Stimulated activated naive CD8-positive, alpha-beta T cell treated with anti-CD3 and anti-CD28 coated beads, Interleukin-15, Interleukin-2, amounts not matched to agents 100 U/mL and 50 U/mL, for 24 hours (primary cell): ENCODE measurements at regions not wholly inside any gene's neighbourhood (a gene's known extent, or its start where the extent isn't known, plus 50 kb on each side); places are given as distances from the start of the nearest gene placed in this dataset.
"Not testable (repeated sequence)": the region's sequence is repeated elsewhere in the genome, so short reads cannot be mapped to it uniquely, and the experiment has no call there.

ENCODE experiments used
- ATAC-seq: fragments of 150-1000 bp; cut with Tn5 transposase; one replicate; pipeline ENCODE4 v1.10.0; 2021
- DNase-seq: peaks from one replicate; pipeline ENCODE4 v3.0.0; 2021

DNA sequence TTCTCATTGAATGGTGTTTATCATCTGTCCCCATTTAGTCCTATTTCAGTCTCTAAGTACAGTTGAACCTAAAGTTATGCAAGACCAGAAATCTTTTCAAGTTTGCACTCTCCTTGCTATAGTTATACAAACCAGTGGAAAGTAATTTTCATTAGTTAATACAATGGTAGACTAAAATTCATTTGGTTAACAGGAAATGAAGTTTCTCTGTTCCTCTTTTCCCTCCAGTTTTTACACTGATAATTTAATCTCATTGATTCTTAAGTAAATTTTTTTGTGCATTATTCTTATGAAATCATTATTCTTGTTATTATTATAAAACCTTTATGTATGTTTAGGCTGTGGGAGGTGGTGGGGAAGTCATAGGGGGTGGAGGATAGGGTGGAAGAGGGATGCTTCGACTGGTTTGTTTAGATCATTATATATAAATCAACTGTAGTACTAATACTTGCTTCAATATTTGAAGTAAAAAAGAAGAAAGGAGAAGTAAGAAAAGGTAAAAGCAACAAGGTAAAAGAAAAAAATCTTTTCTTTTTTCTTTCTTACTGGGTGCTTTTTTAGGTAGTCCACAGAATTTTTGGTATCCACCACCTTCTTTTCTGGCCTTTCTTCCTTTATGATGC, 104.1 kb downstream of the GPR85 start:
- no peak for DNase-seq
- ATAC-seq, result no peak

DNA sequence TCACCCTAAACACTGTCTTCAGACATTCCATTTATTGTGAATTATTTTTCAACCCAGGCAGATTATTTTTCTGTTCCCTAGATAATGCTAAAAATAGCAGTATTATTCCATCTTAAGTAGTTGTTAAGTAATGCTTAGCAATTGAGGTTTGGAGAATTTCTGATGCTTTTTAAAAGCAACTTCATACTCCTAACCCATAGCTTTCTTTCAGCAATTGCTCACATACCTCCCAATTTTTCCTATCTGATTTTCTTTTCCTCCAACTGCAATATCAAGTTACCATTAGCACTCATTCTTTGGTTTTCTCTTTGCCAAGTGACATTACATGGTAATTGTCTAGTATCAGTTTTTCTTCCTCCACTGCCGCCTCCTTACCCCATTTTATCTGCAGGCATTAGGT, 104.7 kb downstream of the GPR85 start:
- DNase-seq (no peak), ATAC-seq (no peak)

DNA sequence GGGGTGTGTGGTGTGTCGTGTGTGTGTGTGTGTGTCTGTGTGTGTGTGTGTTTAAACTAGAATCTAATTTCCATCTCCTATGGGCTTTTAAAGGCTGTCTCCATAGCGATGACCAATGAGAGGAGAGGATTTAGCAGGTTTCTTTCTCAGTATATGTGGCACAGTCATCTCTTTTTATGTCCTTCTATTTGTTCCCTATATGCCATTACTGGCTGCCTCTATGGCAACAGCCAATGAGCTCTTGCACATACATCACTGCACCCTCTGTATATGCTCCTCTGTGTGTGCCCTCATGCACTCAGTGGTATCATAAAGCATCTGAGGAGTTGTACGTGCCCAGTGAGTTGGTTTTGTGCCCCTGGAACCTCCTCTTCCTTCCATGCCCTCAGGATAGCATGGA, 107.6 kb downstream of the GPR85 start:
- ATAC-seq, DNase-seq: not testable (repeated sequence)

DNA sequence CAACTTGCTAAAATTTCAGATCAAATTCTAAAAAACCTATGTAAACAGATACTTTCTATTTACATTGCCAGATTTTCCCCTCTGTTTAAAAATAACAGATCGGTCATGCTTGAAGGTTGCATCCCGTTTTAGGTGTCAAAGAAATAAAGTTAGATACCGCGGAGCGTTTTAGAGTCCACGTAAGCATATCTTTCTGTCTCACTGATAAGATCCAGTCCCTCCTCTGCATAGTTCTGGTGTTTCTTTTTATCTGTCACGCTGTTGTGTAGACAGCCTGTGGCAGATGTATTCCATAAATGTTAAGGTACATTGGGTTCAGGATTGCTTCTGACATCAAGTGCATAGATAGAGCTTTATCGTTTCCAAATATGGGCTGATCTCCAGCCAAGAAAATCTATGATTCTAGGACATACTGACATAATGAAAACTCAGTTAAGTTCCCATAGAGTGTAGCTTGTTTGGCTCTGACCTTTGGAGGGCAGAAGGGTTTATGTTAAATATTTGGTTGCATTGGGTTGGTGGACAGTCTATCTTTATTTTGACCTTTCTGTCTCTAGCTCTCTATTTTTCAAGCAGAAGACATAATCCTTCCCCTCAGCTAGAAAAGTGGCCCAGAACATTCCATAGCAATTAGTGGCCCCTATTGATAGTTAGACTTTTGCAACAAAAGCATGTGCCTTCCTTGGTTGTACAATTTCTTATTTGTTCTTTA, 109.2 kb downstream of the GPR85 start:
- ATAC-seq, DNase-seq: not testable (repeated sequence)

GRCh38 chr7:112970771-112971170, 115.9 kb downstream of the GPR85 start:
- DNase-seq (no peak), ATAC-seq (no peak)

DNA sequence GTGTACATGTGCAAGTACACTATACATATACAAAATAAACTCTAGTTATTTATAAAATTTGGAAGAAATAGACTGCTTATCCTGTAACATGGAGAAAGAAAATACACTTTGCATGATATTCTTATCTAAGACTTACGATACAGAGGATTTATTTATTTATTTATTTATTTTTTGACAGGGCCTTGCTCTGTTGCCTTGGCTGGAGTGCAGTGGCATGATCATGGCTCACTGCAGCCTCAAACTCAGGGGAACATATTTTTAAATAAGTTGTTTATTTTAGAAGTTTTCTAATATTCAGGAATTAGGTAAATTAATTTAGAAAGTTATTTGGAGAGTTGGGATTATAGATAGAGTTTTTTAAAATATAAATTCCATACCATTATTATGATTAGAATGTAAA, 116.7 kb downstream of the GPR85 start:
- DNase-seq, result no peak
- no peak for ATAC-seq

DNA sequence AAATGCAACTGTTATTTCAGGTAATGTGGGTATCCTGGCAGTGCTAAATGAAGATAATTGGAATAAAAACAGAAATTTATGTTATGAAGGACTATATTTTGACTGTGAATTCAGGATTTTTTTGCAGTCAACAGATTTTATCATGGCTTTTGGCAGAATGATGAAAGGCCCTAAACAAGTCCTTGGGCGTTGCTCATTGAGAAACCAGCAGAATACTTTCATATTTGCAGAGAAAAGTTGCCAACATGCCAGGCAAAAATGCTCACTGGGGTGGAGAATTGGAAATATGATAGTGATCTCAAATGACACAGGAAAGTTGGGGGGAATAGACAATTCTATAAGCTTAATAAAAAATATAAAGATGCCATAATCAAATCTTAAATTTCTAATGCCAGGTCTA, 121.1 kb downstream of the GPR85 start:
- DNase-seq, result no peak

DNA sequence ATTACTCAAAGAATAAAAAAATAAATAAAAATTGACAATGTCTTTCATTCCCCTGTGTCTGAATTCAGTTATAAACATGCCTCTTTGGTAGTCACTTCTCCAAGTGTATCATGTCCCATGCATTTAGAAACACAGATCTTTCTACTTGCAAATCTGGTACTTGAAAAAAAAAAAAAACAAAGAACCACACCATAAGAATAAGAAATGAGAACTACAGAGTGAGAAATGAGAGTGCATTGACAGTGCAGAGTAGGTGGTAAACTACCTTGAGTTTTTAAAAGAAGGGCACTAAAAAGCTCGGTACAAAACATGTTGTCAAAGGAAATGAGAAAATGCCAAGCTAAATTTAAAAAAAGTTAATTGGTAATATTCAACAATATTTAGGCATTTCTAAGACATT, 123.0 kb downstream of the GPR85 start:
- DNase-seq, result no peak
- no peak for ATAC-seq

More for the DNA sequence above, 121.1 kb downstream of the GPR85 start:
- no peak for ATAC-seq

DNA sequence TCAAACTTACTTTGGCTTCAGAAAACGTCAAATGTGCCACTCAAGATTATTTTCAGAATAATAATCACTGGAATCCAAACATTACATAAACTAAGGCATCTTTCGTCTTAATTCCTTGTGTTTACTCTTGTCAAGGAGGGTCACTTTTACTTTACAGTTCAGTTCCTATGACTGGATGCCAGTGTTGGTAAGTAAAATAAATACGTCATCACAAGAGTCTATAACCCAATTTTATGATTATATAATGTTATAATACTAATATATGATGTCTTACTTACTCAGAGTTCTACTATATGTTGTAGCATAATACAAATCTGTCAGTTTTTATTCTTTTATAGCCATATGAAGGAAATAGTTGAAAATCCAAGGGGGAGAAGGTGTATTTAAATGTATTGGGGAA, 123.8 kb downstream of the GPR85 start:
- ATAC-seq, result no peak

DNA sequence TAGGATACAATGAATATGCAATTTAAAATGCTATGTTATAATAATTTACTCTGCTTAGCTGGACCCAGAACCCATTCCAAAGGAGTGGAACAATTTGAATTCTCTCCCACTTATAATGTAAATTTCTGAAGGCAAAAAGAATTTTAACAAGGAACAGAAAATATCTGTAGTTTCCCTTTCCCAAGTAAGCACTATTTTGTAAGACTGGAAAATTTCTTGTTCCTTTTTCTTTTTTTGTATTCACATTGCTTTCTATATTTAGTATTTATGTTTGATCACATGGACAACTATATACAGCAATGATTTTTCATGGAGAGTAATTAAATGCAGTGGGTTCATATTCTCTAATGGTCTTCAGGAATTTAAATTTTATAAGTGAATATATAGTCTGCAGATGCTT, 127.4 kb downstream of the GPR85 start:
- ATAC-seq, result no peak

More for the DNA sequence above, 123.8 kb downstream of the GPR85 start:
- DNase-seq, result no peak

GRCh38 chr7:112958775-112959174, 127.9 kb downstream of the GPR85 start:
- ATAC-seq (no peak), DNase-seq (no peak)

More for the DNA sequence above, 127.4 kb downstream of the GPR85 start:
- no peak for DNase-seq

- ATAC-seq, result no peak
- no peak for DNase-seq
These were observed 128.7 kb downstream of the GPR85 start for GRCh38 chr7:112957901-112958300.

DNA sequence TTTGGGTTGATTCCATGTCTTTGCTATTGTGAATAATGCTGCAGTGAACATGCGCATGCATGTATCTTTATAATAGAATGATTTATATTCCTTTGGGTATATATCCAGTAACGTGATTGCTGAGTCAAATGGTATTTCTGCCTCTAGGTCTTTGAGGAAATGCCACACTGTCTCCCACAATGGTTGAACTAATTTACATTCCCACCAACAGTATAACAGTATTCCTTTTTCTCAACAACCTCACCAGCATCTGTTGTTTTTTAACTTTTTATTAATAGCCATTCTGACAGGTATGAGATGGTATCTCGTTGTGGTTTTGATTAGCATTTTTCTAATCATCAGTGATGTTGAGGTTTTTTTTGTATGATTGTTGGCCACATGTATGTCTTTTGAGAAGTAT, 133.6 kb downstream of the GPR85 start:
- DNase-seq, ATAC-seq: not testable (repeated sequence)

- no peak for ATAC-seq
- DNase-seq, result no peak
These were observed 135.6 kb downstream of the GPR85 start for GRCh38 chr7:112951070-112951469.

DNA sequence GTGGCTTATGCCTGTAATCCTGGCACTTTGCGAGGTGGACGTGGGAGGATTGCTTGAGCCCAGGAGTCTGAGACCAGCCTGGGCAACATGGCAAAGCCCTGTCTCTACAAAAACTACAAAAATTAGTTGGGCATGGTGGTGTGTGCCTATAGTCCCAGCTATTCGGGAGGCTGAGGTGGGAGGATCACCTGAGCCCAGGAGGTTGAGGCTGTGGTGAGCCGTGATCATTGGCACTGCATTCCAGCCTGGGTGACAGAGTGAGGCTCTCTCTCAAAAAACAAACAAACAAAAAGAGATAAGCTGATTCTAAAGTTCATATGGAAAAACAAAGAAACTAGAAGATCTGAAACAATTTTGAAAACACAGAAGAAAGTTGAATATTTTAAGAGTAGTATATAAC, 136.9 kb downstream of the GPR85 start:
- not testable (repeated sequence) for DNase-seq

DNA sequence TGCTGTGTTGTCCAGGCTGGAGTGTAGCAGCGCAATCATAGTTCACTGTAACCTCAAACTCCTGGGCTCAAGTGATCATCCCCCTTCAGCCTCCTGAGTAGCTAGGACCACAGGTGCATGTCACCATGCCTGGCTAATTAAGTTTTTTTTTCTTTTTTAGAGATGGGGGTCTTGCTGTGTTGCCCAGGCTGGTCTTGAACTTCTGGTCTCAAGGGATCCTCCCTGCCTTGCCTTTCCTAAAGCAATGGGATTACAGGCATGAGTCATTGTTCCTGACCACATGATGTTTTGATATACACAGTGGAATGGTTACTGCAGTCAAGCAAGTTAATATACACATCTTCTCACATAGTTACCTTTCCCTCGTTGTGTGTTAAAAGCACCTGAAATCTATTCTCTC, 140.3 kb downstream of the GPR85 start:
- ATAC-seq (no peak), DNase-seq (no peak)

More for the DNA sequence above, 136.9 kb downstream of the GPR85 start:
- not testable (repeated sequence) for ATAC-seq

GRCh38 chr7:112945046-112945445, 141.6 kb downstream of the GPR85 start:
- ATAC-seq, result no peak
- DNase-seq, result no peak

DNA sequence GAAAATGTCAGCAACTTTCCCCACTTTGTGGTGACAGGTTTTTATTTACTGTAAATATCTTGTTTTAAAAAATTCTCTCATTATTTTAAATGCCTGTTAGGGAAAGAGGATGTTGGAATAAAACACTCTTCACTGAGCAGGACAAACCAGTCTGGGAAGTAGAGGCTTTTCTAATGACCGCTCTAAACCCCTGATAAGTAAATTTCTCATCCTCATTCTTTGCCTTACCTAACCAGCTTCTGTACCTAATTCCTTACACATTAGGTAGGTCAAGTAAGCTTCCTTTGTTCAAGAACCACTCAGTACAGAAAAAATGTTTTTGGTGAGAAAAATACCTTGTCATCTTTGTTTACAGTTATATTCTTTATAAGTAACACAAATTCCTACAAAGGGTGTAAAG, 143.6 kb downstream of the GPR85 start:
- DNase-seq, result no peak
- no peak for ATAC-seq

GRCh38 chr7:112942125-112942524, 144.5 kb downstream of the GPR85 start:
- not testable (repeated sequence) for ATAC-seq

DNA sequence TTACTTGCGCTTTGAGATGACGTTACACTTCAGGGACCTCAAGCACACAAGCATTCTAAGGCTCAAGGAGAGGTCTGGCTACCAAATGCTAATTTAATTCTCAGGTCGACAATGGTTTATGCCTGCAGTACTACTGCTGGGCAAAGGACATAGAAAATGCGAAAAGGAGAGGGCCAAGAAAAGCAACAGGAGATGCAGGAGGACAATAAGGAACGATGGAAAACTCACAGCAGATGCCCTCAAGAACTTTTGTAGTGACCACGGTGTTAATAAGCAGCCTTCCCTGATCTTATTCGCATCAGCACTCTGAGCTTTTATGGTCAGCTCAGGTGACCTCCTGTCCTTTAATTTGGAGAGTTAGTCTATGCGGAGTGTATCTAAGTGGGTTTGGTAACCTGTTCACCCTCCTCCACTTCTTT, 146.3 kb downstream of the GPR85 start:
- peak; percentile 47 for ATAC-seq
- DNase-seq, result no peak

More at GRCh38 chr7:112942125-112942524, 144.5 kb downstream of the GPR85 start:
- DNase-seq, result not testable (repeated sequence)

- ATAC-seq (peak; percentile 99), DNase-seq (peak; percentile 99)
These were observed 146.9 kb downstream of the GPR85 start for GRCh38 chr7:112939574-112940313.

DNA sequence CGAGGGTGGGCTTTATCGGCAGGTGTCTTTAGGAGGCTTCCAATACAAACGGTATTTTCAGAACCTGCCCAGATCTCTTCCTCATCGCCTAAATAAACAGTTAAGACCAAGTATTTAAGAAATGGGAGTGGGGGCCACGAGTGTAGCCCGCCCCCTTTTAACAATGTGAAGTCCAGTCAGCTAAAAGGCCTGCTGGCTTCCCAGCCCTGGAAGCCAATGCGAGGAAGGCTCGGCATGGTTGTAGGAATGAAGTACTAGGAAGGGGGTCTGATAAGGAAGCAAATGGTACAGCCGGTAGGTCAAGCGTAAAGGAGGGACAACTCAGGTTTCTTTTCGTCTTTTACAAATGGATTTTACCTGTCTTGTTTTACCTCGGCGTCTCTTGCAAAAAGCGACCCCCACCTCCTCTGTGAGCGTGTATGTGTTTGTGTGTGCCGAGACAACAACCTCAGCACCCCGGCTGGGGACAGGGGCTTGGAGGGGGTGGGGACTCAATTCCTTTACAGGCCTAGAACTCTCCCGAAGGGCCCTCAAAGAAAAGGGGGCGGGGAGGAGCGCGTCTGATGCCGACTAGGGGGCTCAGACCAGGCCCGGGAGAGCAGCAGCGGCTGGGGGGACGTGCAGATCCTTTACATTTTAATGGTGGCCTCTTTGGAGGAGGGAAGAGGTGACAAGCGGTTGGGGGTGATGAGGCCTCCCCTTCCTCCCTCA, 147.6 kb downstream of the GPR85 start:
- DNase-seq (peak; percentile 64), ATAC-seq (peak; percentile 30)
